ENCODE measurements at regions not wholly inside any gene's neighbourhood (a gene's known extent, or its start where the extent isn't known, plus 50 kb on each side); places are given as distances from the start of the nearest gene placed in this dataset.

GRCh38 chr6:80689716-80690395 lies 583.4 kb downstream of the BCKDHB start:
- no peak for DNase-seq
- Histone ChIP-seq H3K9me2 (replicated peaks; ENCODE audit: insufficient read depth, low read length) (no peaks in the 10 kb centered on the region), H3K4me2 (ENCODE audit: low read depth, low read length, poor library complexity, severe bottlenecking) (no peak overlapping the region), H3K9me3 (ENCODE audit: low read length) (no peaks in the 10 kb centered on the region; the same call in 1 of the 2 replicates), H3K4me1 (ENCODE audit: low read length) (no peaks in the 10 kb centered on the region), H3K27me3 (ENCODE audit: low read length) (no peaks in the 10 kb centered on the region), H3K79me2 (ENCODE audit: low read length) (no peaks in the 10 kb centered on the region), H4K20me1 (ENCODE audit: insufficient read depth, low read depth, low read length) (no peaks in the 10 kb centered on the region), H3K36me3 (ENCODE audit: insufficient read depth, low read length) (no peaks in the 10 kb centered on the region), H2AFZ (ENCODE audit: low read length) (no peak overlapping the region), H3K27ac (ENCODE audit: low read length) (no peak overlapping the region), H3K4me3 (ENCODE audit: low read length) (no peak overlapping the region), H3K9ac (ENCODE audit: low read length) (no peak overlapping the region)

GRCh38 chr6:80679992-80680391 lies 573.5 kb downstream of the BCKDHB start:
- Histone ChIP-seq H2AFZ (ENCODE audit: low read length) (no peak overlapping the region), H3K9ac (ENCODE audit: low read length) (no peak overlapping the region), H3K9me2 (replicated peaks; ENCODE audit: insufficient read depth, low read length) (no peaks in the 10 kb centered on the region), H3K4me1 (ENCODE audit: low read length) (no peaks in the 10 kb centered on the region), H3K79me2 (ENCODE audit: low read length) (no peaks in the 10 kb centered on the region), H3K27ac (ENCODE audit: low read length) (no peak overlapping the region), H3K4me2 (ENCODE audit: low read depth, low read length, poor library complexity, severe bottlenecking) (no peak overlapping the region), H3K36me3 (ENCODE audit: insufficient read depth, low read length) (no peaks in the 10 kb centered on the region), H3K27me3 (ENCODE audit: low read length) (0 out of 2 replicates have a peak, but pooled peaks cover 3% of the 10 kb centered on the region), H4K20me1 (ENCODE audit: insufficient read depth, low read depth, low read length) (no peaks in the 10 kb centered on the region), H3K4me3 (ENCODE audit: low read length) (no peak overlapping the region), H3K9me3 (ENCODE audit: low read length) (no peaks in the 10 kb centered on the region; the same call in 1 of the 2 replicates)
- no peak for DNase-seq

- Histone ChIP-seq H3K4me2 (ENCODE audit: low read depth, low read length, poor library complexity, severe bottlenecking) (no peak overlapping the region), H3K27me3 (ENCODE audit: low read length) (no peaks in the 10 kb centered on the region), H3K79me2 (ENCODE audit: low read length) (no peaks in the 10 kb centered on the region), H3K36me3 (ENCODE audit: insufficient read depth, low read length) (no peaks in the 10 kb centered on the region), H3K27ac (ENCODE audit: low read length) (no peak overlapping the region), H3K9ac (ENCODE audit: low read length) (no peak overlapping the region), H4K20me1 (ENCODE audit: insufficient read depth, low read depth, low read length) (no peaks in the 10 kb centered on the region), H2AFZ (ENCODE audit: low read length) (no peak overlapping the region), H3K9me2 (replicated peaks; ENCODE audit: insufficient read depth, low read length) (no peaks in the 10 kb centered on the region), H3K4me3 (ENCODE audit: low read length) (no peak overlapping the region), H3K9me3 (ENCODE audit: low read length) (no peaks in the 10 kb centered on the region; the same call in 1 of the 2 replicates), H3K4me1 (ENCODE audit: low read length) (no peaks in the 10 kb centered on the region)
- DNase-seq, result no peak
Measured at GRCh38 chr6:80676386-80676785, 569.9 kb downstream of the BCKDHB start.

GRCh38 chr6:80674669-80675068 lies 568.2 kb downstream of the BCKDHB start:
- Histone ChIP-seq H3K9ac (ENCODE audit: low read length) (no peak overlapping the region), H3K79me2 (ENCODE audit: low read length) (no peaks in the 10 kb centered on the region), H3K9me2 (replicated peaks; ENCODE audit: insufficient read depth, low read length) (no peaks in the 10 kb centered on the region), H3K36me3 (ENCODE audit: insufficient read depth, low read length) (no peaks in the 10 kb centered on the region), H3K9me3 (ENCODE audit: low read length) (no peaks in the 10 kb centered on the region; the same call in 1 of the 2 replicates), H3K27ac (ENCODE audit: low read length) (no peak overlapping the region), H2AFZ (ENCODE audit: low read length) (no peak overlapping the region), H3K4me3 (ENCODE audit: low read length) (no peak overlapping the region), H3K4me2 (ENCODE audit: low read depth, low read length, poor library complexity, severe bottlenecking) (no peak overlapping the region), H3K4me1 (ENCODE audit: low read length) (no peaks in the 10 kb centered on the region), H3K27me3 (ENCODE audit: low read length) (no peaks in the 10 kb centered on the region), H4K20me1 (ENCODE audit: insufficient read depth, low read depth, low read length) (no peaks in the 10 kb centered on the region)
- no peak for DNase-seq

- H3K9ac ChIP-seq (ENCODE audit: low read length), result no peak overlapping the region
- no peaks in the 10 kb centered on the region for H3K4me1 ChIP-seq (ENCODE audit: low read length)
- H4K20me1 ChIP-seq (ENCODE audit: insufficient read depth, low read depth, low read length), result no peaks in the 10 kb centered on the region
- H3K27ac ChIP-seq (ENCODE audit: low read length), result no peak overlapping the region
- no peaks in the 10 kb centered on the region; the same call in 1 of the 2 replicates for H3K9me3 ChIP-seq (ENCODE audit: low read length)
- H3K4me3 ChIP-seq (ENCODE audit: low read length), result no peak overlapping the region
- H2AFZ ChIP-seq (ENCODE audit: low read length), result no peak overlapping the region
- no peaks in the 10 kb centered on the region for H3K36me3 ChIP-seq (ENCODE audit: insufficient read depth, low read length)
- no peak overlapping the region for H3K4me2 ChIP-seq (ENCODE audit: low read depth, low read length, poor library complexity, severe bottlenecking)
- no peaks in the 10 kb centered on the region for H3K79me2 ChIP-seq (ENCODE audit: low read length)
- no peak for DNase-seq
- H3K27me3 ChIP-seq (ENCODE audit: low read length), result no peaks in the 10 kb centered on the region
- no peaks in the 10 kb centered on the region; the same call in 1 of the 2 replicates for H3K9me2 ChIP-seq (replicated peaks; ENCODE audit: insufficient read depth, low read length)
Measured at GRCh38 chr6:80673367-80673766, 566.9 kb downstream of the BCKDHB start.

- H3K9me2 ChIP-seq (replicated peaks; ENCODE audit: insufficient read depth, low read length), result no peaks in the 10 kb centered on the region; the same call in 1 of the 2 replicates
- H3K79me2 ChIP-seq (ENCODE audit: low read length), result no peaks in the 10 kb centered on the region
- H3K9me3 ChIP-seq (ENCODE audit: low read length), result no peaks in the 10 kb centered on the region
- H3K27me3 ChIP-seq (ENCODE audit: low read length), result no peaks in the 10 kb centered on the region
- no peaks in the 10 kb centered on the region for H4K20me1 ChIP-seq (ENCODE audit: insufficient read depth, low read depth, low read length)
- H3K4me3 ChIP-seq (ENCODE audit: low read length), result no peak overlapping the region
- no peak for DNase-seq
- H3K36me3 ChIP-seq (ENCODE audit: insufficient read depth, low read length), result no peaks in the 10 kb centered on the region
- H2AFZ ChIP-seq (ENCODE audit: low read length), result no peak overlapping the region
- no peak overlapping the region for H3K27ac ChIP-seq (ENCODE audit: low read length)
- no peak overlapping the region for H3K4me2 ChIP-seq (ENCODE audit: low read depth, low read length, poor library complexity, severe bottlenecking)
- H3K9ac ChIP-seq (ENCODE audit: low read length), result no peak overlapping the region
- H3K4me1 ChIP-seq (ENCODE audit: low read length), result no peaks in the 10 kb centered on the region
Measured at GRCh38 chr6:80667006-80667405, 560.5 kb downstream of the BCKDHB start.

GRCh38 chr6:80658926-80659325 lies 552.5 kb downstream of the BCKDHB start:
- Histone ChIP-seq H3K27ac (ENCODE audit: low read length) (no peak overlapping the region), H3K9me2 (replicated peaks; ENCODE audit: insufficient read depth, low read length) (no peaks in the 10 kb centered on the region), H3K4me2 (ENCODE audit: low read depth, low read length, poor library complexity, severe bottlenecking) (no peak overlapping the region), H3K27me3 (ENCODE audit: low read length) (no peaks in the 10 kb centered on the region), H3K9ac (ENCODE audit: low read length) (no peak overlapping the region), H3K9me3 (ENCODE audit: low read length) (no peaks in the 10 kb centered on the region), H3K36me3 (ENCODE audit: insufficient read depth, low read length) (no peaks in the 10 kb centered on the region), H3K4me3 (ENCODE audit: low read length) (no peak overlapping the region), H2AFZ (ENCODE audit: low read length) (no peak overlapping the region), H3K79me2 (ENCODE audit: low read length) (no peaks in the 10 kb centered on the region), H4K20me1 (ENCODE audit: insufficient read depth, low read depth, low read length) (no peaks in the 10 kb centered on the region), H3K4me1 (ENCODE audit: low read length) (no peaks in the 10 kb centered on the region)
- DNase-seq, result no peak

GRCh38 chr6:80647156-80647555 lies 540.7 kb downstream of the BCKDHB start:
- H3K36me3 ChIP-seq (ENCODE audit: insufficient read depth, low read length), result no peaks in the 10 kb centered on the region
- no peak overlapping the region for H3K4me3 ChIP-seq (ENCODE audit: low read length)
- H3K4me1 ChIP-seq (ENCODE audit: low read length), result no peaks in the 10 kb centered on the region
- H4K20me1 ChIP-seq (ENCODE audit: insufficient read depth, low read depth, low read length), result no peaks in the 10 kb centered on the region
- no peak for DNase-seq
- H3K27me3 ChIP-seq (ENCODE audit: low read length), result no peaks in the 10 kb centered on the region
- H3K79me2 ChIP-seq (ENCODE audit: low read length), result no peaks in the 10 kb centered on the region
- H3K27ac ChIP-seq (ENCODE audit: low read length), result no peak overlapping the region
- no peak overlapping the region for H3K9ac ChIP-seq (ENCODE audit: low read length)
- H3K4me2 ChIP-seq (ENCODE audit: low read depth, low read length, poor library complexity, severe bottlenecking), result no peak overlapping the region
- H3K9me3 ChIP-seq (ENCODE audit: low read length), result no peaks in the 10 kb centered on the region
- H3K9me2 ChIP-seq (replicated peaks; ENCODE audit: insufficient read depth, low read length), result no peaks in the 10 kb centered on the region
- no peak overlapping the region for H2AFZ ChIP-seq (ENCODE audit: low read length)

Measured in Karpas-422 (cell line).